ENCODE measurements at regions not wholly inside any gene's neighbourhood (a gene's known extent, or its start where the extent isn't known, plus 50 kb on each side); places are given as distances from the start of the nearest gene placed in this dataset.

DNA sequence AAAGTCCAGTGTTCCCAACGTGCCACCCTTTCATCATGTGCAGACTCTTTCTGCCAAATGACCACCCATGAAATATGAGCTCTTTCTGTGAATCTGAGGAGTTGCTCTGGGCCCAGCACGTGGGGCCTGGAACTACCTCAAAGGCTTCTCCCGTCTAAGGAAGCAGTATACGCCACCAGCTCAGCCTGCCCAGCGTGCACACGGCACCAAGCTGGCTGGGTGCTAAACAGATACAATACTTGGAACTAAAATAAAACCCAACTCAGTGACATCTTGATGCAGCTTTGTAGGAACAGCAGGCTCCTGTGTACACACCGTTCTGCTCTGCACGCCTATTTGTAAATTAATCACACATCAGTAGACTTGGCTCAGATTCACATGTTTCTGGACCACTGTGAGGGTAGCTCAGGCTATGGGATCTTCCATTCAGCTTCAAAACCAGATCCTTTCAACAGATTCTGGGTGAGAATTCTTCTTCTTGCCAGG lies 74.8 kb downstream of the ARL6IP4 start:
- Histone ChIP-seq H3K4me3 (no peak overlapping the region), H3K27ac (peak overlapping the region in 9 of 10 donors; percentile 14 to 69 (median 45)), H3K4me1 (peaks cover 14 to 68% (median 53%) of the 10 kb centered on the region in 9 donors), H3K27me3 (no peaks in the 10 kb centered on the region), H3K9me3 (no peaks in the 10 kb centered on the region), H3K36me3 (no peaks in the 10 kb centered on the region)
- no peak for DNase-seq
- TF ChIP-seq, protein P1, sequence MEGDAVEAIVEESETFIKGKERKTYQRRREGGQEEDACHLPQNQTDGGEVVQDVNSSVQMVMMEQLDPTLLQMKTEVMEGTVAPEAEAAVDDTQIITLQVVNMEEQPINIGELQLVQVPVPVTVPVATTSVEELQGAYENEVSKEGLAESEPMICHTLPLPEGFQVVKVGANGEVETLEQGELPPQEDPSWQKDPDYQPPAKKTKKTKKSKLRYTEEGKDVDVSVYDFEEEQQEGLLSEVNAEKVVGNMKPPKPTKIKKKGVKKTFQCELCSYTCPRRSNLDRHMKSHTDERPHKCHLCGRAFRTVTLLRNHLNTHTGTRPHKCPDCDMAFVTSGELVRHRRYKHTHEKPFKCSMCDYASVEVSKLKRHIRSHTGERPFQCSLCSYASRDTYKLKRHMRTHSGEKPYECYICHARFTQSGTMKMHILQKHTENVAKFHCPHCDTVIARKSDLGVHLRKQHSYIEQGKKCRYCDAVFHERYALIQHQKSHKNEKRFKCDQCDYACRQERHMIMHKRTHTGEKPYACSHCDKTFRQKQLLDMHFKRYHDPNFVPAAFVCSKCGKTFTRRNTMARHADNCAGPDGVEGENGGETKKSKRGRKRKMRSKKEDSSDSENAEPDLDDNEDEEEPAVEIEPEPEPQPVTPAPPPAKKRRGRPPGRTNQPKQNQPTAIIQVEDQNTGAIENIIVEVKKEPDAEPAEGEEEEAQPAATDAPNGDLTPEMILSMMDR (IDR thresholded peaks at IDR 0.05): no peak
- intact Hi-C loops (cut with DNase I): no loop called here
- 36 to 48% methylated on average over 8 of the region's 8 CpGs for WGBS, 2 donors
- peak in 6 of 8 donors; percentile 19 to 79 (median 52) for ATAC-seq

DNA sequence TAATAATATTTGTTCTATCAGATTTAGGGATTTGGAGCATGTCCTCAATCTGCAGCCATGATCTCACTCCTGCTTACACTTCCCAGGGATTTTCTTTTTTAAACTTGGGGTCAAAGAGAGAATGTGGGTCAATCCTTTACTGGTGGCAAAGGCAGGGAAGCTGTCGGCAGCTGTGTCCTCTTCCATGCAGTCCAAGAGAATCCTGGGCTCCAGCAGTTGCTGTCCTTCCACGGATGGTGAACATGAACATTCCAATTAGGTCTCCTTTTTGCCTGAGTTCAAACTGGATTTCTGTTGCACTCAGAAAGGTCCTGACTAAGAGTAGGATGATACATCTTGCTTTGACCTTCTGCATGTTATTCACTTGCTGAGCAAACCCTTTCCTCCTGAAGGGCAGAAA lies 73.9 kb downstream of the ARL6IP4 start:
- DNase-seq (no peak), ATAC-seq (no peak)
- 70 to 71% methylated on average over 2 of the region's 2 CpGs for WGBS, 2 donors
- peak overlapping the region in 5 of 10 donors; percentile 11 to 67 (median 53) for H3K27ac ChIP-seq
- H3K4me1 ChIP-seq: peaks cover 18 to 68% (median 53%) of the 10 kb centered on the region in 9 donors
- intact Hi-C loops (cut with DNase I): loop anchor here in 1 of 10 donors (5.0 kb wide), 1 partner anchor 93 kb away; no protein-coding TSS in a partner anchor
- TF ChIP-seq, protein P1 (IDR thresholded peaks at IDR 0.05): no peak
- H3K27me3 ChIP-seq: no peaks in the 10 kb centered on the region
- H3K9me3 ChIP-seq: no peaks in the 10 kb centered on the region
- no peaks in the 10 kb centered on the region for H3K36me3 ChIP-seq
- no peak overlapping the region for H3K4me3 ChIP-seq

DNA sequence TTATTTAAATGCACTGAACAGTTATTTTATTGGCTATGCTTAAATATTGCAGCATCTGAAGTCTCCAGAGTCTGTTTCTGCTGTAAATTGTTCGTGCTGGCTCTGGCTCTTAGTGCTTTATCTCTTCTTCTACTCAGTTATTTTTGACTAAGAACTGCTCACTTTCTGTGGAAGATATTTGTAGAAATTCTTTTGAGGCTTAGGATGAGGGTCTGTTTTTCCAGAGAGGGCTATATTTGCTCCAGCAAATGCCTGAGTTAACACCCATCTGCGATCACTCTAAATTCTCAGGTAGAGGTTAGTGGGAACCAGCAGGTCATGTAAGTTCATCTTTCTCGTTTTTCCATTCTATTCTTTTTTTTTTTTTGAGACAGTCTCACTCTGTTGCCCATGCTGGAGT lies 71.1 kb downstream of the ARL6IP4 start:
- TF ChIP-seq, protein P1 (IDR thresholded peaks at IDR 0.05): no peak
- intact Hi-C loops (cut with DNase I): loop anchor here in 1 of 10 donors (5.0 kb wide), 1 partner anchor 96 kb away; no protein-coding TSS in a partner anchor
- Histone ChIP-seq H3K9me3 (no peaks in the 10 kb centered on the region), H3K36me3 (no peaks in the 10 kb centered on the region), H3K27me3 (no peaks in the 10 kb centered on the region), H3K4me3 (no peak overlapping the region), H3K27ac (peak overlapping the region in 6 of 10 donors; percentile 14 to 85 (median 67)), H3K4me1 (peaks cover 12 to 76% (median 44%) of the 10 kb centered on the region in 9 donors)
- ATAC-seq (no peak), DNase-seq (no peak)
- 39 to 51% methylated on average over 3 of the region's 3 CpGs for WGBS, 2 donors

DNA sequence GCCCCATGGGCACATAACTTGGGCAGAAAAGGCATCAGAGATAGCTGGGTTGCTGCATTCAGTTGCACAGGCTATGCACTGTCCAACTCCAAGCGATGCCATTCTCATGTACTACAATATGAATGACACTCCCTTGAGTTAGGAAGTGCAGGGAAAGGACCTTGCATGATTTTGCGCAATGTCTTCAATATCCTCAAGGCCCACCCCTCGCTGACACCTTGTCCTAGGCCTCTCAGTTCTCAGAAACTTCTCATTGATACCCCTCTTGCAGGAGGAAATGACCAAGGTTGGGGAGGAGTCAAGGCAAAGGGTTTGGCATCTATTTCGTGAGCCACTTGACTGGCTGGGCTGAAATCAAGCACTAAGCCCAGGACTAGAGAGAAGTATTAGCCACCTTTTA lies 70.4 kb downstream of the ARL6IP4 start:
- no peak for DNase-seq

More for the DNA sequence above, 70.4 kb downstream of the ARL6IP4 start:
- Histone ChIP-seq H3K4me3 (no peak overlapping the region), H3K9me3 (no peaks in the 10 kb centered on the region), H3K4me1 (peaks cover 12 to 76% (median 38%) of the 10 kb centered on the region in 9 donors), H3K27me3 (no peaks in the 10 kb centered on the region), H3K36me3 (no peaks in the 10 kb centered on the region), H3K27ac (peak overlapping the region in 9 of 10 donors; percentile 12 to 85 (median 62))
- TF ChIP-seq, protein P1 (IDR thresholded peaks at IDR 0.05): no peak
- ATAC-seq: peak in 7 of 8 donors; percentile 14 to 53 (median 24)
- intact Hi-C loops (cut with DNase I): loop anchor here in 1 of 10 donors (5.0 kb wide), 1 partner anchor 96 kb away; no protein-coding TSS in a partner anchor
- WGBS, 2 donors: 75% methylated on average over 4 of the region's 4 CpGs

All from heart right ventricle (tissue), 16 donors.